ENCODE measurements at regions not wholly inside any gene's neighbourhood (a gene's known extent, or its start where the extent isn't known, plus 50 kb on each side); places are given as distances from the start of the nearest gene placed in this dataset.

DNA sequence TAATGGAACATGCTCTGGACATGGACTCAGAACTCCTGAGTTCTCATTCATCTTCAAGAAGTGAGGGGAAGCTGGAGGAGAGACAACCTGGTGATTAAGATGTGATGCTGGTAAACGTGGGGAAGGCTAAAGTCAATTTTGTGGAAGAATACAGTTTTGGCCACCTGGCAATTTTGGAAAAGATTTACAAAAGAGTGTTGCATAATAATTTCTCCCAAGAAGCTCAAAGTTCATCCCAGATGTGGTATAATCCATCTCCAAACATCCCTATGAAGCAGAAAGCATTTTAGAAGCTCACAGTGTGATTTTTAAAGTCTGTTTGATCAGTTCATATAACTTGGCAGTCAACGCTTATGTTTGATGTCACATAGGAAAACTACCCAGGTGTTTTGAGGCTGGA lies 208.7 kb downstream of the LMX1A start:
- no peak for TF ChIP-seq CTCF (IDR thresholded peaks at IDR 0.05)
- no peak for TF ChIP-seq POLR2A (IDR thresholded peaks at IDR 0.05)
- no peak overlapping the region for H3K4me3 ChIP-seq (ENCODE audit: low read depth, poor library complexity, severe bottlenecking)
- DNase-seq (ENCODE audit: low spot score in 2 of 2): no peak
- 58 to 62% methylated on average over 2 of the region's 2 CpGs for WGBS, 2 donors
- intact Hi-C loops (cut with DNase I; ENCODE audit: low total_unique reads): loop anchor here (10.0 kb wide), 1 partner anchor 217 kb away; no protein-coding TSS in a partner anchor

- WGBS, 2 donors: 16 to 20% methylated on average over 12 of the region's 12 CpGs
- TF ChIP-seq POLR2A (IDR thresholded peaks at IDR 0.05) (no peak), CTCF (IDR thresholded peaks at IDR 0.05) (no peak)
- intact Hi-C loops (cut with DNase I; ENCODE audit: low total_unique reads): loop anchor here (10.0 kb wide), 1 partner anchor 220 kb away; no protein-coding TSS in a partner anchor
- DNase-seq (ENCODE audit: low spot score in 2 of 2): peak in 1 of 2 donors; percentile 37
- H3K4me3 ChIP-seq (ENCODE audit: low read depth, poor library complexity, severe bottlenecking): no peak overlapping the region
These were observed 211.6 kb downstream of the LMX1A start for GRCh38 chr1:165144757-165145397.

DNA sequence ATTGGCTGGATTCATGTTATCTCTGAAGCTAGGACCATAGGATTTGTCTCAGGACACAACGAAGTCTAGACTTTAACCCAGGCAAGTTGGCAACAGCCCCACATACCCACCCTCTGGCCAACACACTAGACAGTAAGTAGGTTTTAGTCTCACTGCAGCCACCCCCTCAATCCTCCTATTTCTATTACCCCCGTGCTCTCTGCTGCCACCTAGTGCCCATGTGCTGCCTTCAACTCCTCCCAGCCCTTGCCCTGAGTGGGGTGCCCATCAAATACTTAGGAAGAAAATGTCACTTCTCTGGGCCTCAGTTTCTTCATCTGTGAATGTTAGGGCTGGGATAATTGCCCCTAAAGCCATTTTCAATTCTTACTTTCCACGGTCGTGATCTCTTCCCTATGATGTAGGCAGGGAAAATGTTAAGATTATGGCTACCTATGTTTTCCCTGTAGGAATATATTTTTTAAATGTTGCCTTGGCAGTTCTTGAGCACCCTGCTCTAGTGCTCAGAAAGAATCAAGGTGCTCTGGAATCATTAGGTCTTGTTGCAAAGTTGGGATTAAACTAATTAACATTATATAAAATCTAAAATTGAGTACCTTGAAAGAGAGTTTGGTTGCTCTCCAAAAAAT lies 213.0 kb downstream of the LMX1A start:
- intact Hi-C loops (cut with DNase I; ENCODE audit: low total_unique reads): loop anchor here (10.0 kb wide), 1 partner anchor 221 kb away; no protein-coding TSS in a partner anchor
- no peak overlapping the region for H3K4me3 ChIP-seq (ENCODE audit: low read depth, poor library complexity, severe bottlenecking)
- no peak for DNase-seq (ENCODE audit: low spot score in 2 of 2)
- WGBS, 2 donors: 50 to 62% methylated on average over 4 of the region's 4 CpGs
- TF ChIP-seq POLR2A (IDR thresholded peaks at IDR 0.05): no peak
- TF ChIP-seq CTCF (IDR thresholded peaks at IDR 0.05): no peak

DNA sequence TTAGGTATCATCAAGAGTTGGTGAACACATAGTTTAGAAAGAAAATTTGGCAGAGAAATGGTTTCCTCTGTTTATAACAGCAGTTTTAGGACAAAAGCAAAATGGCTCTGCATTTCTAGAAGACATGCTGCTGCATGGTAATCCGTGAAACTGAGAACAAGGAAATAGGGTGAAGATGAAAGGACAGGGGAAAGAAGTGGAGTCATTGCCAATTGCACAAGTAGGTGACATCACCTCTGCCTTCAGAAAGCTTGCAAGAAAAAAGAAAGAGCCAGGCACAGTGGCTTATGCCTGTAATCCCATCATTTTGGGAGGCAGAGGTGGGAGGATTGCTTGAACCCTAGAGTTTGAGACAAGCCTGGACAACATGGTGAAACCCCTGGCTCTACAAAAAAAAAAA lies 217.6 kb downstream of the LMX1A start:
- H3K4me3 ChIP-seq (ENCODE audit: low read depth, poor library complexity, severe bottlenecking): no peak overlapping the region
- 31 to 46% methylated on average over 1 of the region's 1 CpG for WGBS, 2 donors
- intact Hi-C loops (cut with DNase I; ENCODE audit: low total_unique reads): no loop called here
- no peak for DNase-seq (ENCODE audit: low spot score in 2 of 2)
- TF ChIP-seq CTCF (IDR thresholded peaks at IDR 0.05) (no peak), POLR2A (IDR thresholded peaks at IDR 0.05) (no peak)

DNA sequence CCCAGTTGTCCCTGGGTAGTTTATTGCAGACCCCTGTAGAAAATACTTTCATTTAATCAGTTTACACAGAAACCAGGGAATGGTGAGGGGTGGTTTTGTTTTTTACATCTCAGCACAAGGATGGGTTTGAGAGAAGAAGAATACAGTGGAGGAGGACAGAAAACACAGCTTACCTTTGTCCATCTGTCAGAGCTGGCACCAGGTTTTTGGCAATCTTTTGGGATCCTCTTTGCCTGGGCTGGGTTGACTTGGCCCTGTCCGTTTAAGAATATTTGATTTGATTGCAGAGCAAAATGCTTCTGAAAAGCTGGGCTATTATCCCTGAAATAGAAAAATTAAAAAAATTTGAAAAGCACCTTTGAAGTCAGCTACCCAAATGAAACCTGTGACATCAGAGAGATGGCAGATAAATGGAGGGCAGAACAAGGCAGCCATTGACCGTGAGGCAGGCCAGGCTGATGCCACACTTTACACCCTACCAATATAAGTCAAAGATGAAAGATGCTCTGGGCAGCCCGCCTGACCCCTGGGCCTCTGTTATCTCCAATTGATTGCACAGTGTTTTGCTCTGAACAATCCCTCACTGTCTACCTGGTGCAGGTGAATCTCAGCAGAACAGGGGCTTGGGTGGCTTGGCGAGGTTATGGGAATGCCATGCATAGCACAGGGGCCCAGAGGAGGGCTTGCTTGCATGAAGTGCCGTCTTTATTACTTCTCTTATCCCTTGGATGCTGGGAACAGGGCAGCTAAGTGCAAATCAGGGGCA lies 218.8 kb downstream of the LMX1A start:
- 73 to 75% methylated on average over 5 of the region's 5 CpGs for whole genome bisulfite sequencing, 2 donors
- no peak overlapping the region for H3K4me3 ChIP-seq (ENCODE audit: low read depth, poor library complexity, severe bottlenecking)
- DNase-seq (ENCODE audit: low spot score in 2 of 2): no peak
- intact Hi-C loops (cut with DNase I; ENCODE audit: low total_unique reads): no loop called here
- no peak for TF ChIP-seq POLR2A (IDR thresholded peaks at IDR 0.05)
- TF ChIP-seq CTCF (IDR thresholded peaks at IDR 0.05): no peak

All from lower leg skin (tissue), 4 donors.